DMS79 (cell line): ENCODE measurements at regions not wholly inside any gene's neighbourhood (a gene's known extent, or its start where the extent isn't known, plus 50 kb on each side); places are given as distances from the start of the nearest gene placed in this dataset.
A peak's percentile ranks its signal among the peaks of the same experiment; 100 is the strongest.
"Not testable (repeated sequence)": the region's sequence is repeated elsewhere in the genome, so short reads cannot be mapped to it uniquely, and the experiment has no call there.

ENCODE experiments used
- DNase-seq: peaks from one replicate; lab custom pipeline; 2025; lab: John Stamatoyannopoulos, UW

DNA sequence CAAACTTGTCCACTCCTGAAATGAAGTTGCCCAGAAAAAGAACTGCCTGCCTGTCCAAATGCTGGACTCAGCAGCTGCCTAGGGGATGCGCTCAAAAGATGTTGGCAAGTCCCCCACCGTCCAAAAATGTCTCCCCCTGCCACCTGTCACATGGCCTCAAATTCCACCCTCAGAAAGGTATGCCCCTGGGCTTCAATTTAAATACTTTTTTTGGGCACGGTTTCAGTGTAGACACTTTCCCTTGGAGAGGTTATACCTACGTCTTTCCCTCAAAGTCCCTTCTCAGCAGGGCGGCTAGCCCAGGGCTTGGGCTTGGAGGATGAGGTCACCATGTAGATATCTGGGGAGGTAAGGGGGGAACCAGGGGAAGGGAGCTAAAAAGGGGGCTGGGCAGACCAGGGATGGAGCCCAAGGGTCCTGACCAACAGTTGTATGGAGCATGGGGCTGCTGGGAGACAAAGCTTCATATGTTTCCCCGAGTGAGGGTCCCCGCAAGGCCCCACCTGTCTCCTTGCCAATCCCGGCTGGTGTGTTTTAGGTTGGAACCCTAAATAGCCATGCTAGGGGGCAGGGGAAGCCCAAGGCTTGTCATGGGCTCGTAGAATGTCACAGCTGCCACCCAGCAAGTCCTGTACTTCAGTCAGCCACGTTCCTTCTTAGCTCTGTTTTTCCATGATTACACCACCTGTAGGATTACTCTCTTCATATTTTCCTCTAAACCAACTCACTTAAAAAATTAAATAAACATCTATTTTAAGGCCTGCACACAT is 131.2 kb upstream of the TBX3 start:
- no peak for DNase-seq

GRCh38 chr12:114812858-114813761 is 129.1 kb upstream of the TBX3 start:
- DNase-seq = peak; percentile 32

GRCh38 chr12:114812384-114812783 is 128.4 kb upstream of the TBX3 start:
- no peak for DNase-seq

GRCh38 chr12:114809097-114809496 is 125.1 kb upstream of the TBX3 start:
- no peak for DNase-seq

- DNase-seq = not testable (repeated sequence)
These were observed 117.4 kb upstream of the TBX3 start for GRCh38 chr12:114801381-114801780.

DNA sequence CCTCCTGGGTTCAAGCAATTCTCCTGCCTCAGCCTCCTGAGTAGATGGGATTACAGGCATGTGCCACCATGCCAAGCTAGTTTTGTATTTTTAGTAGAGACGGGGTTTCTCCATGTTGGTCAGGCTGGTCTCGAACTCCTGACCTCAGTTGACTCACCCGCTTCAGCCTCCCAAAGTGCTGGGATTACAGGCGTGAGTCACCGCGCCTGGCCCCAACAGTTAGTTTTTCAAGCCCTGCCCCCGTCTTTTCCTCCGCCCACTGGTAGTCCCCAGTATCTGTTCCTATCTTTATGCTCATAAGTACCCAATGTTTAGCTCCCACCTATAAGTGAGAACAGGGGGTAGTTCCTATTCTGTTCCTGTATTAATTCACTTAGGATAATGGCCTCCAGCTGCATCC is 116.6 kb upstream of the TBX3 start:
- DNase-seq = not testable (repeated sequence)

DNA sequence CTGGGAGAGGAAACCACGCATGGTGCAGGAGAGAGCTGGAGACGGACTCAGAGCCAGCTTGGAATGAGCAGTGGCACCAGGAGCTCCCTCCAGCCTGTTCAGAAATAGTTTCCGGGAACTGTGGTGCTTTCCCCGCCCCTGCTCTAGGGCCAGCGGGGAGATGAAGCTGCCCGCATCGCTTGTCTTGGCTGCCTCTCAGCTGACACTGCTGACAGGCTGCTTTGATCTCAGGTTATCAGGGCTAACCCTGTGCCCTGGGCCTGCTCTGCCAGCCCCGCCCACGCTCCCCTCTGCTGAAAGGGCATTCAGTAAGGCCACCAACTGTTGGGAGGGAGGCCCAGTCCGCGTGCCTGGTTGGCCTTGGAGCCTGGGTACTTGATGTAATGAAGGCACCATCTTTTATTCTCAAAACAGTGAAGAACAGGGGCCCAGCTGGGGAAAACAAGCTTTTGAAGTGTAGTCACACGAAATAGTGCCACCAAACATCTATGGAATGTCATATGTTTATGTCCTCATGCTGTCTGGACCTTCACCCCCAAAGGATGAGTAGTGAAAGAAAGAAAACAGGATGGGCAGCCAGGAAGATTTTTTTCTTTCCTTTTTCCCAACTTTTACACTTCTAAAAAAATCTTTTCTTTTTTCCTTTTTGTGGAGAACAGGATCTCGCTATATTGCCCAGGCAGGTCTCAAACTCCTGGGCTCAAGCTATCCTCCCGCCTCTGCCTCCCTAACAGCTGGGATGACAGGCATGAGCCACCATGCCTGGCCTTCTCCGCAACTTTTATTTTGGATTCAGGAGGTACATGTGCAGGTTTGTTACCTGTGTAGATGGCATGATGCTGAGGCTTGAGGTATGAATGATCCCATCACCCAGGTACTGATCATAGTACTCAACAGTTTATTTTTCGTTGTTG is 115.9 kb upstream of the TBX3 start:
- no peak for DNase-seq

GRCh38 chr12:114794049-114794558 is 110.1 kb upstream of the TBX3 start:
- DNase-seq = no peak

- no peak for DNase-seq
These were observed 106.3 kb upstream of the TBX3 start for GRCh38 chr12:114790276-114790675.

- DNase-seq = no peak
These were observed 105.8 kb upstream of the TBX3 start for GRCh38 chr12:114789821-114790220.

DNA sequence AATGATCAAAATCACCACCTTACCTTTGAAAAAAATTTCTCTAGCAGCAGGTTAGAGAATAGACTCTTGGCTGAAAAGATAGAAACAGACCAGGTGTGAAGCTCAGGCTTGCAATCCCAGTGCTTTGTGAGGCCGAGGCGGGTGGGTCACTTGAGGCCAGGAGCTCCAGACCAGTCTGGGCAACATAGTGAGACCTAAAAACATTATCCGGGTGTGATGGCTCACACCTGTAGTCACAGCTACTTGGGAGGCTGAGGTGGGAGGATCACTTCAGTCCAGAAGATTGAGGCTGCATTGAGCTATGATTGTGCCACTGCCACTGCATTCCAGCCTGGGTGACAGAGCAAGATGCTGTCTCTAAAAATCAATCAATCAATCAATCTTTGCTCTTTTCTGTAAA is 105.3 kb upstream of the TBX3 start:
- no peak for DNase-seq

DNA sequence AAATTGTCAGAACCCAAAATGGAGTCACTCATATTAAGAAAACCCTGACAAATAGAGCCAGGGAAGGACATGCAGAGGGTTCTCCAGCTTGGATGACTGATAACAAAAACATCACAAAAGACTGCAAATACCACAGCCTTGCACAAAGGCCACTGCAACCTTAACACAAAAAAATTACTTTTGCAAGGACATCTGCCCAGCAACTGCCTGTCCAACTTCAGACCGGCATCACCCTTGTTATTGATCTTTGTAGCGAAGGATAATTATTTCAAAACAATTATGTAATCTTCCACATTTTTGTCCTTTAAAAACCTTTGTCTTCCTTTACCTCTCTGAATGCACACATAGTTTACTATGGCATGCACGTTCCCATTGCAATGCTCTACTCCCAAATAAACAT is 100.6 kb upstream of the TBX3 start:
- DNase-seq = no peak

DNA sequence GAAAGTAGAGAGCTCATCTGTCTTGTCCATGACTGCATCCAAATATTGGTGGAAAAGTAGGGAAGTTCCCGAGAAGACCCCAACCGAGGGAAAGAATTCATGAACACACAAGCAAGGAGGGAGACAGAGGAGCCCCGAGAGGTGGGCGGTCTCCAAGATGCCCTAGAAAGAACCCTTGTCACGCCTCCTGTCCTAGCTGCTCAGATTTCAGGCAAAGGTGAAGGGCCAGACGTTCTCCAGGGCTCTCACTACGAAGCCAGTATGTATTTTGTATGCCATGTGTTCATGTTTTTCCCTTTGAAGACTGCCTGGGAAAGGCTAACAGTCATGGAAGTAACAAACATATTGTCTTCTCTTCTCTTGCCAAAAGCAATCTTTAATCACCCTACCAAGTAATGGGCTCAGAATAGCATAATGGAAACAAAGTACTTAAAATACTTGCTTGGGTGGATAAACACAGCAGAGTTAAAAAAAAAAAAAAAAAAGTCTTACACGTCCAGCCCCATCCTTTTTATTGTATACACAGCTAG is 99.2 kb upstream of the TBX3 start:
- DNase-seq = peak; percentile 59

DNA sequence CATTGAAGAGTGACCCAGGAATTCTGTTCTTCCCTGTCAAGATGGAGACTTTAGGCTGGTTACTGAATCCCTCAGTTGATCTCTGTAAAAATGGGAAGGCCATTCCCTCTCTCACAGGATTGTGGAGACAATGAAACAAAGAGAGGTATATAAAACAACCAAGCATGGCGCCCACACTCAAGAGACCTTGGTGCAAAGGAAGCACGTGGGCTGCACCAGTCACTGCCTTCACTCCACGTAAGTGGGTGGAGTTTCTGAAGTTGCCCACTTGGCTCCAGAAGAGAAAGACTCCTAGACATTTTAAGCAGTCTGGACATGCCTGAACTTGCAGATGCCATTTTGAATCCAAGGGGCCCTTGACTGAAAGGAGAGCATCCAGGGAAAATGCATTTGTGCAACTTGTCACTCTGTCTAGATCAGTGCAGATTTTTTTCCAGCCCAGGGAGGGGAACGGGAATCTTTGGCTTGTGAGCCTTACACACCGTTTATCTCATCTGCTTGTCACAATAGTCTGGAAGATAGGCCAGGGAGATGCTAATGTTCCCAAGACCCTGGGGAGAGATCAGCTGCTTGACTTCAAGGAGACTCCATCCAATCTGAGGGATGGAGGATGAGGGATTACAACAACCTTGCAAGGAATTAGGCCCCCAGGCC is 96.9 kb upstream of the TBX3 start:
- peak; percentile 86 for DNase-seq

DNA sequence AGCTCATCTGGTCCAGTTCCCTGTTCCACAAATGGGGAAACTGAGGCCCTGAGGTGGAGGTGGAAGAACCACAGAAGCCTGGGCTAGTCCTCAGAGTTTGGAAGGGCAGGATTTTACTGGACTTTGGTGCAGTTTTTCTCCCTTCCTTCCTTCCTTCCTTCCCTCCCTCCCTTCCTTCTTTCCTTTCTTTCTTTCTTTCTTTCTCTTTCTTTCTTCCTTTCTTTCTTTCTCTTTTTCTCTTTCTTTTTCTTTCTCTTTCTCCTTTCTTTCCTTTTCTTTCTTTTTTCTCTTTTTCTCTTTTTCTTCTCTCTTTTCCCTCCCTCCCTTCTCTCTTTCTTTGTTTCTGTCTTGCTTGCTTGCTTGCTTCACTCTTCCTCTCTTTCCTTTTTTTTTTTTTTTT is 95.7 kb upstream of the TBX3 start:
- DNase-seq = no peak

DNA sequence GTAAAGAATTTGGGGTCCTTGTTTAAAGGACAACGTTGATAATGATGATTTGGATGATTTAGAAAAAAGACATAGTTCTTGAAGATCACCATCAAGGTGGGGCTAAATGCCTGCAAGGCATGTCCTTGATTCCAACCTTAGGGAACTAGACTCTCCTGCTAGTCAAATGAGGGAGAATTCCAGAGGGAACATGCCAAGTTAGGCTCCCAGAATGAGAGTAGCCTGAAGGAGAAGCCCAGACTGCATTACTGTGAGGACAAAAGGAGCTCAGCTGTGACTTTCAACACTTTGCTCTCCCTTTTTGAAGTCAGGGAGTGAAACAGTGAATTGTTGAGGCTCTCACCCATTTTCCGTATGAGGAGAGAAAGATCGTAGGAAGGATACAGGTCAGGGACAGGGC is 95.2 kb upstream of the TBX3 start:
- DNase-seq = no peak

DNA sequence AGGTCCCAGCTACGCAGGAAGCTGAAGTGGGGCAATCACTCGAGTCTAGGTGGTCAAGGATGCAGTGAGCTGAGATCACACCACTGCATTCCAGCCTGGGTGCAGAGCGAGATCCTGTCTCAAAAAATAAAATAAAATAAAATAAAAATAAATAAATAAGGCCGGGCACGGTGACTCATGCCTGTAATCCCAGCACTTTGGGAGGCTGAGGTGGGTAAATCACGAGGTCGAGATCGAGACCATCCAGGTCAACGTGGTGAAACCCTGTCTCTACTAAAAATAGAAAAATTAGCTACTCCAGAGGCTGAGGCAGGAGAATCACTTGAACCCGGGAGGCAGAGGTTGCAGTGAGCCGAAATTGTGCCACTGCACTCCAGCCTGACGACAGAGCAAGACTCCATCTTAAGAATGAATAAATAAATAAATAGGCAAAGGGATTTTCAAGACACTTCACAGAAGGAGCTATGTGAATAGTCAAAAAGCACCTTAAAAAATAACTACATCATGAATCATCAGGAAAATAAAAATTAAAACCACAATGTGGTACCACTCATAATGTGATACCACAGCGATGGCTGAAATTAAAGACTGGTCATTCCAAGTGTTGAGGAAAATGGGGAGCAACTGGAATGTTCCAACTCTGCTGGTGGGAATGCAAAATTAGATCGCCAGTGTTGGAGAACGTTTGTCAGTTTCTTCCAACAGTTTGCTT is 92.9 kb upstream of the TBX3 start:
- DNase-seq = no peak

- no peak for DNase-seq
These were observed 90.7 kb upstream of the TBX3 start for GRCh38 chr12:114774699-114775098.

DNA sequence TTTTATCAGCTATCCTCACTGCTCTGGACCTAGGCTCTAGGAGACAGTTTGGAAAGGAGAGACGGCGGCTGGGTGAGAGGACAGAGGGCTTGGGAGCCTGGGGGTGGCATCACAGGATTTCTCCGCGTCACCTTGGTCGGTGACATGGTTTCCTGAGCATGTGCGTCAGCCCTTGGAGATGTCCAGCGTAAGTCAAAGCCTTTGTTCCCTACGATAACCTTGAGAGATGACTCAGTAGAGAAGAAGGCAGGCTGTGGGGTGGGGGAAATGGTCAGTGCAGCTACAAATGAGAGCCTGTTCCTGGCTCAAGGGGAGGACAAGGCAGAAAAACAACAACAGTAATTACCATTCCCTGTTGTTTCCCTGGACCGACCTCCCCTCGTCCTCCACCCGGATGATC is 90.2 kb upstream of the TBX3 start:
- no peak for DNase-seq

- DNase-seq = no peak
These were observed 86.3 kb upstream of the TBX3 start for GRCh38 chr12:114770323-114770722.

DNA sequence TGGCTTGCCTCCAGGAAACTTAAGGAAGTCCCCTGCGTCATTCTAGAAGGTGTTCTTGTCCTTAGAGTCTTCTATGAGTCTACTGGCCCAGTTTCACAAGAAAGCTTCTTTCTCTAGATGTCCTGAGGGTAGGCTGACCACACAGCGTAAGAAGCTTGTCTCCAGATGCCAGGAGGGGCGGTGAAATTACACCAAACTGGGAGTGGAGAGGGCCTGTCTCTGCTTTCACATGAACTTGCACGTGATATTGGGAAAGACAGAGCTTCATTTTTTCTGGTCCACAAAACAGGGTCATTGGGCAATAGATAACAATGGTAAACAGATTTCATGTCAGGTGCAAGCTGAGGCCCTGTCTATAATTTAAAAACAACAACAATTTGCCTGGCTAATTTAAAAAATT is 85.7 kb upstream of the TBX3 start:
- no peak for DNase-seq
